H9 (cell line): ENCODE measurements at regions not wholly inside any gene's neighbourhood (a gene's known extent, or its start where the extent isn't known, plus 50 kb on each side); places are given as distances from the start of the nearest gene placed in this dataset.

Source experiments
- DNase-seq: peaks from one replicate; pipeline ENCODE4 v3.0.0-alpha.2; 2017
- H2AFZ ChIP-seq: one replicate; pipeline ENCODE4 v1.6.1; 2013; ENCODE audit warnings: mild to moderate bottlenecking, low read length, control low read depth, moderate library complexity
- H2AK5ac ChIP-seq: 2 replicates; pipeline ENCODE4 v1.6.1; 2013; ENCODE audit warnings: low read length, control low read depth, mixed read lengths; ENCODE audit not compliant: insufficient read length
- H2BK120ac ChIP-seq: one replicate; pipeline ENCODE4 v1.6.1; 2013; ENCODE audit warnings: low read depth, mild to moderate bottlenecking, low read length, control low read depth, inconsistent platforms; ENCODE audit not compliant: poor library complexity, severe bottlenecking
- H2BK12ac ChIP-seq: 2 replicates; pipeline ENCODE4 v1.6.1; 2013; ENCODE audit warnings: low read length, control low read depth, mixed read lengths, low read depth; ENCODE audit not compliant: insufficient read length
- H2BK15ac ChIP-seq: 2 replicates; pipeline ENCODE4 v1.6.1; 2013; ENCODE audit warnings: low read depth, low read length, control low read depth
- H2BK20ac ChIP-seq: one replicate; pipeline ENCODE4 v1.6.1; 2013; ENCODE audit warnings: low read depth, mild to moderate bottlenecking, low read length, control low read depth, inconsistent platforms; ENCODE audit not compliant: poor library complexity, severe bottlenecking
- H2BK5ac ChIP-seq: 2 replicates; pipeline ENCODE4 v1.6.1; 2013; ENCODE audit warnings: low read length, control low read depth, mixed read lengths; ENCODE audit not compliant: insufficient read length
- H3K14ac ChIP-seq: 2 replicates; pipeline ENCODE4 v1.6.1; 2013; ENCODE audit warnings: low read length, control low read depth; ENCODE audit not compliant: insufficient read depth
- H3K18ac ChIP-seq: 2 replicates; pipeline ENCODE4 v1.6.1; 2013; ENCODE audit warnings: low read depth, mild to moderate bottlenecking, mixed read lengths, low read length, control low read depth; ENCODE audit not compliant: insufficient read length
- H3K23ac ChIP-seq: 2 replicates; pipeline ENCODE4 v1.6.1; 2013; ENCODE audit warnings: low read length, control low read depth, mixed read lengths, low read depth; ENCODE audit not compliant: insufficient read length
- H3K23me2 ChIP-seq: 2 replicates; pipeline ENCODE4 v1.6.1; 2013; ENCODE audit warnings: low read depth, mild to moderate bottlenecking, mixed read lengths, low read length, control low read depth; ENCODE audit not compliant: insufficient read length, poor library complexity, severe bottlenecking
- H3K27ac ChIP-seq: 2 replicates; pipeline ENCODE4 v1.5.1; 2013; ENCODE audit warnings: low read length, control low read depth, mixed read lengths, low read depth; ENCODE audit not compliant: insufficient read length
- H3K27me3 ChIP-seq: 2 replicates; pipeline ENCODE4 v1.6.1; 2013; ENCODE audit warnings: low read length, control low read depth, inconsistent platforms; ENCODE audit not compliant: insufficient read depth
- H3K4ac ChIP-seq: 2 replicates; pipeline ENCODE4 v1.6.1; 2013; ENCODE audit warnings: low read depth, mild to moderate bottlenecking, control low read depth, inconsistent platforms, low read length, moderate library complexity
- H3K4me1 ChIP-seq: 2 replicates; pipeline ENCODE4 v1.6.1; 2013; ENCODE audit warnings: low read length, control low read depth, inconsistent platforms; ENCODE audit not compliant: insufficient read depth
- H3K4me2 ChIP-seq: 2 replicates; pipeline ENCODE4 v1.6.1; 2013; ENCODE audit warnings: low read length, control low read depth, mixed read lengths; ENCODE audit not compliant: insufficient read length, insufficient read depth
- H3K56ac ChIP-seq: 2 replicates; pipeline ENCODE4 v1.6.1; 2013; ENCODE audit warnings: low read depth, mild to moderate bottlenecking, mixed read lengths, low read length, control low read depth; ENCODE audit not compliant: insufficient read length
- H3K79me1 ChIP-seq: 2 replicates; pipeline ENCODE4 v1.6.1; 2013; ENCODE audit warnings: low read depth, mild to moderate bottlenecking, moderate library complexity, low read length, control low read depth, inconsistent platforms; ENCODE audit not compliant: insufficient read depth, poor library complexity, severe bottlenecking
- H3K79me2 ChIP-seq: 2 replicates; pipeline ENCODE4 v1.6.1; 2013; ENCODE audit warnings: low read length, control low read depth, inconsistent platforms; ENCODE audit not compliant: insufficient read depth
- H3K9ac ChIP-seq: 2 replicates; pipeline ENCODE4 v1.6.1; 2013; ENCODE audit warnings: low read length, control low read depth, mixed read lengths; ENCODE audit not compliant: insufficient read length; ENCODE audit errors: extremely low read depth
- H3K9me3 ChIP-seq: one replicate; pipeline ENCODE4 v1.6.1; 2013; ENCODE audit warnings: low read depth, low read length, inconsistent platforms; ENCODE audit not compliant: control insufficient read depth
- H3T11ph ChIP-seq: one replicate; pipeline ENCODE4 v1.6.1; 2013; ENCODE audit warnings: mild to moderate bottlenecking, low read length, control low read depth, inconsistent platforms
- H4K20me1 ChIP-seq: one replicate; pipeline ENCODE4 v1.6.1; 2013; ENCODE audit not compliant: control insufficient read depth, insufficient read length, insufficient read depth
- H4K5ac ChIP-seq: 2 replicates; pipeline ENCODE4 v1.6.1; 2013; ENCODE audit warnings: low read depth, mild to moderate bottlenecking, mixed read lengths, low read length, control low read depth; ENCODE audit not compliant: insufficient read length
- H4K8ac ChIP-seq: replicated peaks from 2 replicates; pipeline ENCODE4 v1.6.1; 2013; ENCODE audit warnings: low read length, control low read depth, mixed read lengths, low read depth; ENCODE audit not compliant: insufficient read length
- H4K91ac ChIP-seq: 2 replicates; pipeline ENCODE4 v1.6.1; 2013; ENCODE audit warnings: low read depth, mild to moderate bottlenecking, moderate library complexity, mixed read lengths, low read length, control low read depth; ENCODE audit not compliant: insufficient read length
- H3K27ac Mint-ChIP-seq, 3 experiments: 2 replicates in 2 of 3; 3 replicates in 1 of 3; pipeline ENCODE4 v1.8.0; 2020 to 2021; ENCODE audit warnings: mixed read lengths in 3 of 3, mild to moderate bottlenecking in 1 of 3, moderate library complexity in 1 of 3
- H3K27me3 Mint-ChIP-seq: 2 replicates; pipeline ENCODE4 v1.8.0; 2021; ENCODE audit warnings: low read depth, mild to moderate bottlenecking, moderate library complexity, mixed read lengths
- H3K36me3 Mint-ChIP-seq, 3 experiments: 2 replicates in 2 of 3; 3 replicates in 1 of 3; pipeline ENCODE4 v1.8.0; 2020 to 2021; ENCODE audit warnings: low read depth in 3 of 3, mixed read lengths in 3 of 3; ENCODE audit not compliant: insufficient read depth in 1 of 3
- H3K4me1 Mint-ChIP-seq, 2 experiments: 2 replicates each; pipeline ENCODE4 v1.8.0; 2020; ENCODE audit warnings: mixed read lengths in 2 of 2
- H3K4me3 Mint-ChIP-seq, 2 experiments: 2 replicates in 1 of 2; 3 replicates in 1 of 2; pipeline ENCODE4 v1.8.0; 2020 to 2021; ENCODE audit warnings: mild to moderate bottlenecking in 2 of 2, mixed read lengths in 2 of 2, moderate library complexity in 1 of 2
- H3K9me3 Mint-ChIP-seq, 2 experiments: 2 replicates in 1 of 2; 3 replicates in 1 of 2; pipeline ENCODE4 v1.8.0; 2020; ENCODE audit warnings: mild to moderate bottlenecking in 2 of 2, mixed read lengths in 2 of 2, moderate library complexity in 1 of 2
- WGBS: extraction: QIAGEN DNeasy Blood & Tissue Kit; methylation state at CpG from one replicate; pipeline ENCODE4 v1.1.7; 2013; ENCODE audit warnings: missing lambda C conversion rate, low lambda C conversion rate, mixed read lengths; ENCODE audit not compliant: insufficient read length; ENCODE audit errors: extremely low coverage; 5-methylcytosine and 5-hydroxymethylcytosine counted together
- TF ChIP-seq, protein P1 (sequence below): fragments of 200-600 bp; sonication (generic); conservative IDR thresholded peaks from 3 replicates; pipeline ENCODE4 v1.8.0; 2021; ENCODE audit warnings: antibody characterized with exemption, mild to moderate bottlenecking

DNA sequence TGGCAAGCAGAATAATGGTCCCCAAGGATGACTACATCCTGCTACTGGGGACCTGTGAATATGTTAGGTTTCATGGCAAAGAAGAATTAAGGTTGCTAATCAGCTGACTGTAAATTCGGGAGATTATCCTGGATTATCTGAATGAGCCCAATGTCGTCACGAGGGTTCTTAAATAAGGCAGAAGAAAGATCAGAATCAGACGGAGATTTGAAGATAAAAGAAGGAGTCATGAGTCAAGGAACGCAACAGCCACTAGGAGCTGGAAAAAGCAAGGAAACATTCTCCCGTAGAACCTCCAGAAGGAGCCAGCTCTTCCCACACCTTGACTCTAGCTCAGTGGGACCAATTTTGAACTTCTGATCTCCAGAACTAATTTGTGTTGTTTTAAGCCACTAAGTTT lies 82.9 kb upstream of the APBB1IP start:
- no peak overlapping the region for H2BK20ac ChIP-seq
- no peak overlapping the region for H2BK120ac ChIP-seq
- Mint-ChIP-seq H3K4me1 (peaks cover 13% of the 10 kb centered on the region in 2 experiments), H3K36me3 (no peaks in the 10 kb centered on the region), H3K4me3 (no peak overlapping the region), H3K27ac (no peak overlapping the region), H3K9me3 (no peaks in the 10 kb centered on the region; a peak in 1 of 5 replicates), H3K27me3 (peaks cover 10% of the 10 kb centered on the region)
- no peak overlapping the region for H2BK15ac ChIP-seq
- H3K79me1 ChIP-seq: no peaks in the 10 kb centered on the region
- no CpG with 5 or more reads among the region's 6 CpGs for WGBS
- no peaks in the 10 kb centered on the region for H3K79me2 ChIP-seq
- no peaks in the 10 kb centered on the region for H3K23me2 ChIP-seq
- no peak overlapping the region for H4K5ac ChIP-seq
- H3K4ac ChIP-seq: no peak overlapping the region
- no peaks in the 10 kb centered on the region for H4K20me1 ChIP-seq
- no peak for DNase-seq
- H4K91ac ChIP-seq: no peak overlapping the region
- no peak overlapping the region for H3K18ac ChIP-seq
- H2BK5ac ChIP-seq: no peak overlapping the region
- no peaks in the 10 kb centered on the region for H3K9me3 ChIP-seq
- H3K9ac ChIP-seq: no peak overlapping the region
- TF ChIP-seq, protein P1, sequence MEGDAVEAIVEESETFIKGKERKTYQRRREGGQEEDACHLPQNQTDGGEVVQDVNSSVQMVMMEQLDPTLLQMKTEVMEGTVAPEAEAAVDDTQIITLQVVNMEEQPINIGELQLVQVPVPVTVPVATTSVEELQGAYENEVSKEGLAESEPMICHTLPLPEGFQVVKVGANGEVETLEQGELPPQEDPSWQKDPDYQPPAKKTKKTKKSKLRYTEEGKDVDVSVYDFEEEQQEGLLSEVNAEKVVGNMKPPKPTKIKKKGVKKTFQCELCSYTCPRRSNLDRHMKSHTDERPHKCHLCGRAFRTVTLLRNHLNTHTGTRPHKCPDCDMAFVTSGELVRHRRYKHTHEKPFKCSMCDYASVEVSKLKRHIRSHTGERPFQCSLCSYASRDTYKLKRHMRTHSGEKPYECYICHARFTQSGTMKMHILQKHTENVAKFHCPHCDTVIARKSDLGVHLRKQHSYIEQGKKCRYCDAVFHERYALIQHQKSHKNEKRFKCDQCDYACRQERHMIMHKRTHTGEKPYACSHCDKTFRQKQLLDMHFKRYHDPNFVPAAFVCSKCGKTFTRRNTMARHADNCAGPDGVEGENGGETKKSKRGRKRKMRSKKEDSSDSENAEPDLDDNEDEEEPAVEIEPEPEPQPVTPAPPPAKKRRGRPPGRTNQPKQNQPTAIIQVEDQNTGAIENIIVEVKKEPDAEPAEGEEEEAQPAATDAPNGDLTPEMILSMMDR: no peak
- no peaks in the 10 kb centered on the region for H3K4me1 ChIP-seq
- no peak overlapping the region for H3K14ac ChIP-seq
- H2BK12ac ChIP-seq: no peak overlapping the region
- H3T11ph ChIP-seq: no peak overlapping the region
- no peak overlapping the region for H3K23ac ChIP-seq
- H4K8ac ChIP-seq: no peak overlapping the region
- no peaks in the 10 kb centered on the region for H3K27me3 ChIP-seq
- no peak overlapping the region for H3K27ac ChIP-seq
- H3K4me2 ChIP-seq: no peak overlapping the region
- no peak overlapping the region for H2AFZ ChIP-seq
- no peak overlapping the region for H3K56ac ChIP-seq
- H2AK5ac ChIP-seq: no peak overlapping the region
